ENCODE measurements at regions not wholly inside any gene's neighbourhood (a gene's known extent, or its start where the extent isn't known, plus 50 kb on each side); places are given as distances from the start of the nearest gene placed in this dataset.

GRCh38 chr13:79678100-79678499 lies 197.1 kb downstream of the NDFIP2 start:
- Histone ChIP-seq H4K5ac (ENCODE audit: insufficient read length, low read depth, low read length) (no peak overlapping the region), H3K23ac (ENCODE audit: insufficient read length, low read depth, low read length) (no peak overlapping the region), H2AK5ac (ENCODE audit: insufficient read length, low read length) (no peak overlapping the region), H2BK15ac (ENCODE audit: low read depth, low read length) (no peak overlapping the region), H3K9me3 (ENCODE audit: control insufficient read depth, low read depth, low read length) (no peaks in the 10 kb centered on the region), H3K4ac (ENCODE audit: low read depth, low read length) (no peak overlapping the region), H3K18ac (ENCODE audit: insufficient read length, low read depth, low read length) (no peak overlapping the region), H4K20me1 (ENCODE audit: control insufficient read depth, insufficient read depth, insufficient read length) (no peaks in the 10 kb centered on the region), H3K9ac (ENCODE audit: extremely low read depth, insufficient read length, low read length) (no peak overlapping the region), H3K23me2 (ENCODE audit: insufficient read length, low read depth, low read length, poor library complexity, severe bottlenecking) (no peaks in the 10 kb centered on the region), H2BK120ac (ENCODE audit: low read depth, low read length, poor library complexity, severe bottlenecking) (no peak overlapping the region), H2AFZ (ENCODE audit: low read length) (no peak overlapping the region), H3K27me3 (ENCODE audit: insufficient read depth, low read length) (no peaks in the 10 kb centered on the region), H3K79me2 (ENCODE audit: insufficient read depth, low read length) (no peaks in the 10 kb centered on the region), H4K8ac (replicated peaks; ENCODE audit: insufficient read length, low read depth, low read length) (no peak overlapping the region), H3T11ph (ENCODE audit: low read length) (no peak overlapping the region), H2BK5ac (ENCODE audit: insufficient read length, low read length) (no peak overlapping the region), H2BK12ac (ENCODE audit: insufficient read length, low read depth, low read length) (no peak overlapping the region), H3K79me1 (ENCODE audit: insufficient read depth, low read depth, low read length, poor library complexity, severe bottlenecking) (no peaks in the 10 kb centered on the region), H3K4me1 (ENCODE audit: insufficient read depth, low read length) (no peaks in the 10 kb centered on the region; the same call in 1 of the 2 replicates), H4K91ac (ENCODE audit: insufficient read length, low read depth, low read length) (no peak overlapping the region), H3K4me2 (ENCODE audit: insufficient read depth, insufficient read length, low read length) (no peak overlapping the region), H3K14ac (ENCODE audit: insufficient read depth, low read length) (no peak overlapping the region), H2BK20ac (ENCODE audit: low read depth, low read length, poor library complexity, severe bottlenecking) (no peak overlapping the region), H3K56ac (ENCODE audit: insufficient read length, low read depth, low read length) (no peak overlapping the region), H3K27ac (ENCODE audit: insufficient read length, low read depth, low read length) (no peak overlapping the region)
- H3K36me3 Mint-ChIP-seq (ENCODE audit: insufficient read depth in 1 of 3, low read depth in 3 of 3): peaks cover 0 to 5% (median 3%) of the 10 kb centered on the region in 3 experiments; a peak in 3 of 7 replicates
- WGBS (ENCODE audit: extremely low coverage, insufficient read length, low lambda C conversion rate): no CpG with 5 or more reads among the region's 2 CpGs
- DNase-seq: no peak
- H3K27me3 Mint-ChIP-seq (ENCODE audit: low read depth): no peaks in the 10 kb centered on the region
- H3K27ac Mint-ChIP-seq: no peak overlapping the region
- peaks cover 6% of the 10 kb centered on the region in 2 experiments; a peak in 3 of 4 replicates for H3K4me1 Mint-ChIP-seq
- no peak overlapping the region for H3K4me3 Mint-ChIP-seq
- peaks cover 0 to 3% of the 10 kb centered on the region in 2 experiments; a peak in 1 of 5 replicates for H3K9me3 Mint-ChIP-seq
- TF ChIP-seq CTCF (conservative IDR thresholded peaks at IDR 0.05): no peak
